ENCODE measurements at regions not wholly inside any gene's neighbourhood (a gene's known extent, or its start where the extent isn't known, plus 50 kb on each side); places are given as distances from the start of the nearest gene placed in this dataset.

DNA sequence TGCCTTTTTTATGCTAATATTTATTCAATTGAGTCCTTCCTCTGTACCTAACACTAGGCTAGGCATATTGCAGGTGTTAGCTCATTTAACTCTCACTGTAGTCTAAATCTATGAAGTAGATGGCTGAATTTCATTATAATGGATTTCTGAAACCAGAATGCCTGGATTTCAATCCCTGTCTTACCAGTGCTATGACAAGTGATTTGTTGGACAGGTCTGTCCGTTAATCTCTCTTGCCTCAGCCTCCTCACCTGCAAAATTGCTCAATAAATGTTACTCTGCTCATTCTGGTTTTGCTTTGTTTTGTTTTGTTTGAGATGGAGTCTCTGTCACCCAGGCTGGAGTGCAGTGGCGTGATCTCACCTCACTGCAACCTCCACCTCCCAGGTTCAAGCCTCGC, 146.1 kb upstream of the ADGRL2 start:
- intact Hi-C loops (cut with micrococcal nuclease): no loop called here
- Mint-ChIP-seq H3K36me3 (ENCODE audit: low read depth) (no peaks in the 10 kb centered on the region), H3K4me1 (ENCODE audit: low read depth) (no peaks in the 10 kb centered on the region), H3K27ac (no peak overlapping the region), H3K27me3 (ENCODE audit: low read depth) (no peaks in the 10 kb centered on the region), H3K4me3 (no peak overlapping the region), H3K9me3 (peaks cover 5% of the 10 kb centered on the region)
- no peak for DNase-seq
- CTCF ChIA-PET: no interaction called here

GRCh38 chr1:81654147-81654546, 146.6 kb upstream of the ADGRL2 start:
- Mint-ChIP-seq H3K4me1 (ENCODE audit: low read depth) (no peaks in the 10 kb centered on the region), H3K36me3 (ENCODE audit: low read depth) (no peaks in the 10 kb centered on the region), H3K4me3 (no peak overlapping the region), H3K27me3 (ENCODE audit: low read depth) (no peaks in the 10 kb centered on the region), H3K27ac (no peak overlapping the region), H3K9me3 (peaks cover 5% of the 10 kb centered on the region)
- DNase-seq: no peak
- intact Hi-C loops (cut with micrococcal nuclease): no loop called here
- CTCF ChIA-PET: no interaction called here

GRCh38 chr1:81650776-81651175, 150.0 kb upstream of the ADGRL2 start:
- Mint-ChIP-seq H3K4me3 (no peak overlapping the region), H3K9me3 (peaks cover 5% of the 10 kb centered on the region), H3K36me3 (ENCODE audit: low read depth) (no peaks in the 10 kb centered on the region), H3K27me3 (ENCODE audit: low read depth) (no peaks in the 10 kb centered on the region), H3K4me1 (ENCODE audit: low read depth) (no peaks in the 10 kb centered on the region), H3K27ac (no peak overlapping the region)
- DNase-seq: no peak
- CTCF ChIA-PET: no interaction called here
- intact Hi-C loops (cut with micrococcal nuclease): no loop called here

DNA sequence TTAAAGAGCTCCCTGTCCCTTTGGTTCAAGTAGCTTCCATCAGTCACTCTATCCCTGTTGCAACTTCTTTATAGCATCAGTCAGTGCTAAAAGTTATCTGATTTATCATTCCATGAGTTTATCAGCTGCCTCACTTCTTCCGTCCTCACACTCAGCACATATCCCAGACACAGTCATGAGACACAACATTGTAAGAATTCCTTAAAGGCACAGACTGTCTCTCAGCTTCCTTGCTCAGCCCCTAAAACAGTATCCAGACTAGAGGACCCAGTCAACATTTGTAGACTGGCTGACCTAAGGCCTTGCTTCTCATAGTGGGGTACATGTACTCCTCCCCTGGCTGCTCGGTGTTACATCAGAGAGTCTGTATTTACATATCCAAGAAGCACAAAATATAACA, 164.9 kb upstream of the ADGRL2 start:
- intact Hi-C loops (cut with micrococcal nuclease): no loop called here
- H3K36me3 Mint-ChIP-seq (ENCODE audit: low read depth): no peaks in the 10 kb centered on the region
- CTCF ChIA-PET: interaction anchor here (0.5 kb wide), 1 partner anchor 690 kb away, joined by 3 read pairs; no protein-coding TSS in a partner anchor
- H3K4me1 Mint-ChIP-seq (ENCODE audit: low read depth): no peaks in the 10 kb centered on the region
- H3K27me3 Mint-ChIP-seq (ENCODE audit: low read depth): no peaks in the 10 kb centered on the region
- peaks cover 6% of the 10 kb centered on the region for H3K9me3 Mint-ChIP-seq
- no peak for DNase-seq
- no peak overlapping the region for H3K4me3 Mint-ChIP-seq
- no peak overlapping the region for H3K27ac Mint-ChIP-seq

DNA sequence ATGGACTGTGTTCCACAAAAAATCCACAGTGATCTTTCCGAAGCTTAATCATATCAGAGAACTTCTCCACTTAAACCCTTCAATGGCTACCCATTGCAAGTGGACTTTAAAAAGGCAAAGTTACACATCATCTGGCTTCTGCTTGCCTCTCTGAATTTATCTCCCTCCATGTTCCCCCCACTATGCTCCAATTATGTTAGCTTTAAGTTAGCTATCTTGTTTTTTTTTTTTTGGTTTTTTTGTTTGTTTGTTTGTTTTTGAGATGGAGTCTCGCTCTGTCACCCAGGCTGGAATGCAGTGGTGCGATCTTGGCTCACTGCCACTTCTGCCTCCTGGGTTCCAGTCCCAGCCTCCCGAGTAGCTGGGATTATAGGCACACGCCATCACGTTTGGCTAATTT, 166.4 kb upstream of the ADGRL2 start:
- H3K36me3 Mint-ChIP-seq (ENCODE audit: low read depth): no peaks in the 10 kb centered on the region
- intact Hi-C loops (cut with micrococcal nuclease): no loop called here
- DNase-seq: no peak
- no peaks in the 10 kb centered on the region for H3K4me1 Mint-ChIP-seq (ENCODE audit: low read depth)
- no peaks in the 10 kb centered on the region for H3K27me3 Mint-ChIP-seq (ENCODE audit: low read depth)
- H3K27ac Mint-ChIP-seq: no peak overlapping the region
- peaks cover 6% of the 10 kb centered on the region for H3K9me3 Mint-ChIP-seq
- H3K4me3 Mint-ChIP-seq: no peak overlapping the region
- CTCF ChIA-PET: no interaction called here

DNA sequence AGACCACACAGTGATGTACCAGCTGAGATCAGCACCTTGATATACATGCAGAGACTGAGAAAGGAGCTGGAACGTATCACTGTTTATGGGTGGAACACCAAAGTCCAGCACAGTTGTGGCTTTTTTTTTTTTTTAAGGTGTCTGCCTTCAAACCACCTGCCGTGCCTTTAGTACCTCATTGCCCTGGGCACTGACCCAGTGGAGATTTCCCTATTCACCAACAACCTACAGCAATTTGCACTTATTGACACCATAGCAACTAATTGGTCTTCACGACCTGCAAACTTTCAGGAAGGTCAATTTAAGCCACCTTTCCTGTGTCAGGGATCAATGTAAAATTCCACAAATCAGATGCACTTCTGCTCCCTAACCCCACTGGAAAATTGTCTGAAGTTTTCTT, 181.6 kb upstream of the ADGRL2 start:
- H3K4me1 Mint-ChIP-seq (ENCODE audit: low read depth): no peaks in the 10 kb centered on the region
- DNase-seq: no peak
- no peak overlapping the region for H3K27ac Mint-ChIP-seq
- H3K27me3 Mint-ChIP-seq (ENCODE audit: low read depth): peaks cover 5% of the 10 kb centered on the region
- no peak overlapping the region for H3K4me3 Mint-ChIP-seq
- CTCF ChIA-PET: no interaction called here
- intact Hi-C loops (cut with micrococcal nuclease): no loop called here
- H3K9me3 Mint-ChIP-seq: peaks cover 7% of the 10 kb centered on the region
- no peaks in the 10 kb centered on the region for H3K36me3 Mint-ChIP-seq (ENCODE audit: low read depth)

GRCh38 chr1:81618376-81618775, 182.4 kb upstream of the ADGRL2 start:
- DNase-seq: no peak
- Mint-ChIP-seq H3K36me3 (ENCODE audit: low read depth) (no peaks in the 10 kb centered on the region), H3K27ac (no peak overlapping the region), H3K9me3 (peaks cover 7% of the 10 kb centered on the region), H3K4me1 (ENCODE audit: low read depth) (no peaks in the 10 kb centered on the region), H3K27me3 (ENCODE audit: low read depth) (peaks cover 3% of the 10 kb centered on the region), H3K4me3 (no peak overlapping the region)
- CTCF ChIA-PET: interaction anchor here (0.5 kb wide), 1 partner anchor 74 kb away, joined by 8 read pairs; no protein-coding TSS in a partner anchor
- intact Hi-C loops (cut with micrococcal nuclease): no loop called here

DNA sequence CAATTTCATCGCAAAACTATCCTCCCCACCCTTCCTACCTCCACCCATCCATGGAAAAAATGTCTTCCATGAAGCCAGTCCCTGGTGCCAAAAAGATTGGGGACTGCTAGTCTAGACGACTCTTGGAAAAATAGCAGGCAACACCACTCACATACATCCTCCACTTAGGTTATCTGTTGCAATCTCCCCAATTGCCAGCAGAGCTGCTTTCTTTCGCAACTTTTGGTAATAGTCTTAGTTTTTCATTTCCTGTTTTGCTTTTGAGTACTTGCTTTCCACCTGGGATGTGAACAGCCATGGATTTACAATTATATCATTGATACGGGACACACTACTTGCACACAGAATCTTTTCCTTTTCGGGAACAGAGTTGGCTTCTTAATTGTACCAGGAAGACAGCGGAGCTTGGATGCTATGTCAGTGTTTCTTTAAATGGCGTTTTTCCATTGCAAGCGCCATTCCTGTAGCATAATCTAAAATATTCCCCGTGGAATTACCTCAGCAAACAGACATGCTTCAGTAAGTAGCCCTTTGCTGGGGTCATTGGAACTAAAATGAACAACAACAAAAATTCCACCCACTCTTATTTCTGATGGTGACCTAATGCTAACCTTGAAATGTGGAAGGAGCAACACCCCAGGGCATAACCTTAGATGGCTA, 183.3 kb upstream of the ADGRL2 start:
- no peak for DNase-seq
- H3K9me3 Mint-ChIP-seq: peaks cover 7% of the 10 kb centered on the region
- no peaks in the 10 kb centered on the region for H3K27me3 Mint-ChIP-seq (ENCODE audit: low read depth)
- no peak overlapping the region for H3K4me3 Mint-ChIP-seq
- no peaks in the 10 kb centered on the region for H3K36me3 Mint-ChIP-seq (ENCODE audit: low read depth)
- no peak overlapping the region for H3K27ac Mint-ChIP-seq
- intact Hi-C loops (cut with micrococcal nuclease): no loop called here
- H3K4me1 Mint-ChIP-seq (ENCODE audit: low read depth): no peaks in the 10 kb centered on the region
- CTCF ChIA-PET: no interaction called here

DNA sequence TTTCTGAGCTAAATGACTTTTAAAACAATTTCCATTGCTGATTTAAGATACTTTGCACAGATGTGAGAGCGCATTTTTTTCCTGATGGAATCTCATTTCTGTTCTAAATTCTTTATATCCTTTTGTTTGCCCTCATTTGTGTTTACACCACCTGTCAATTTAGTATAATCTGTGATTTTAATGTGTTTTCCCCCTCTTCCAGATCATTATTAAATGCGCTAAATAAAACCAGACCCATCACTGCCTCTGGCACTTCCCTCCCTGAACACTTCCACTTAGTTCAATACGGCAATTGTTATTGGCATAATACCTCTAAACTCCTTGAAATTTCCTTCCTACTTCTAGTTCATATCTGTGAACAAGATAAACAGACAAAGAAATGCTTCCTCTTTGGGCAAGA, 186.9 kb upstream of the ADGRL2 start:
- Mint-ChIP-seq H3K27ac (no peak overlapping the region), H3K9me3 (peaks cover 7% of the 10 kb centered on the region), H3K27me3 (ENCODE audit: low read depth) (no peaks in the 10 kb centered on the region), H3K36me3 (ENCODE audit: low read depth) (no peaks in the 10 kb centered on the region), H3K4me1 (ENCODE audit: low read depth) (no peaks in the 10 kb centered on the region), H3K4me3 (no peak overlapping the region)
- DNase-seq: no peak
- CTCF ChIA-PET: no interaction called here
- intact Hi-C loops (cut with micrococcal nuclease): no loop called here

DNA sequence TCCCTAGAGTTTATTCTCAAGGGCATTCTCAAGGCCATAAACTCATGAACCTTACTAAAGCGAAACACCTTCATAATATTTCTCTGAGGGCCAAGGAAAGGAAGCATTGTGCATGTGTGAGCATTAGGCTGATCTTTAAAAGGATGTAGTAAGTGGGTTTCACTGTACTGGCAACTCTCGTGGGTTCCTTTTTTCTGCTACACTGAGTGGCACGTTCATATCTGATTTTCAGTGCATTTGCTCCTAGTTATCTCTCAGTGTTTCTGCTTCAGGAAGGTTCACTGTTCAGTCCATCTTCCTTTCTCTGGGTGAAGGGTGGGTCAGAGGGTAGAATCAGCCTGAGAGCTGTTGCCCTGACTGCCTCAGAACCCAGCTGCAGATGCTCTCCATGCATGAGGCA, 192.8 kb upstream of the ADGRL2 start:
- H3K36me3 Mint-ChIP-seq (ENCODE audit: low read depth): no peaks in the 10 kb centered on the region
- intact Hi-C loops (cut with micrococcal nuclease): no loop called here
- no peaks in the 10 kb centered on the region for H3K27me3 Mint-ChIP-seq (ENCODE audit: low read depth)
- H3K4me3 Mint-ChIP-seq: no peak overlapping the region
- H3K27ac Mint-ChIP-seq: no peak overlapping the region
- DNase-seq: no peak
- CTCF ChIA-PET: no interaction called here
- no peaks in the 10 kb centered on the region for H3K9me3 Mint-ChIP-seq
- no peaks in the 10 kb centered on the region for H3K4me1 Mint-ChIP-seq (ENCODE audit: low read depth)

- no peak for DNase-seq
- no peaks in the 10 kb centered on the region for H3K36me3 Mint-ChIP-seq (ENCODE audit: low read depth)
- CTCF ChIA-PET: no interaction called here
- H3K9me3 Mint-ChIP-seq: no peaks in the 10 kb centered on the region
- intact Hi-C loops (cut with micrococcal nuclease): no loop called here
- no peaks in the 10 kb centered on the region for H3K27me3 Mint-ChIP-seq (ENCODE audit: low read depth)
- H3K27ac Mint-ChIP-seq: no peak overlapping the region
- no peaks in the 10 kb centered on the region for H3K4me1 Mint-ChIP-seq (ENCODE audit: low read depth)
- no peak overlapping the region for H3K4me3 Mint-ChIP-seq
Observed at GRCh38 chr1:81607086-81607485, 193.6 kb upstream of the ADGRL2 start.

DNA sequence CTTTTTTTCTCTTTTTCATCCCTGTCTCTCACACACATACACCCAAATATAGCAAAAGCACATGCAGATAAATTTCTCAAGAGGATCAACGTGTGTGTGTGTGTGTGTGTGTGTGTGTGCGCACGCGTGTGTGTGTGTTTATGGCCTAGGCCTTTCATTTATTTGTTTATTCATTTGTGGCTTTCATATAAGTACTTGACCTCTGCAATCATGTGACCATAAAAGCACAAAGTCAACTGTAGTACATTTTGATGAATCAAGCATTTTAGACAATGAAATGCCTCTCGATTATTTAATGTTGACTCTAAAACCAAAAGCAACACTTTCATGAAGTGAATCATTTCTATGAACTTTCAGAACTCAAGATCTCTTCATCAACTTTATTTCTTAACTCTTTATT, 194.1 kb upstream of the ADGRL2 start:
- Mint-ChIP-seq H3K27ac (no peak overlapping the region), H3K9me3 (no peaks in the 10 kb centered on the region), H3K4me1 (ENCODE audit: low read depth) (no peaks in the 10 kb centered on the region), H3K27me3 (ENCODE audit: low read depth) (no peaks in the 10 kb centered on the region), H3K4me3 (no peak overlapping the region), H3K36me3 (ENCODE audit: low read depth) (no peaks in the 10 kb centered on the region)
- CTCF ChIA-PET: no interaction called here
- no peak for DNase-seq
- intact Hi-C loops (cut with micrococcal nuclease): no loop called here

GRCh38 chr1:81605023-81605422, 195.7 kb upstream of the ADGRL2 start:
- H3K36me3 Mint-ChIP-seq (ENCODE audit: low read depth): no peaks in the 10 kb centered on the region
- DNase-seq: no peak
- H3K9me3 Mint-ChIP-seq: no peaks in the 10 kb centered on the region
- H3K4me1 Mint-ChIP-seq (ENCODE audit: low read depth): no peaks in the 10 kb centered on the region
- intact Hi-C loops (cut with micrococcal nuclease): no loop called here
- H3K4me3 Mint-ChIP-seq: no peak overlapping the region
- no peaks in the 10 kb centered on the region for H3K27me3 Mint-ChIP-seq (ENCODE audit: low read depth)
- CTCF ChIA-PET: no interaction called here
- H3K27ac Mint-ChIP-seq: no peak overlapping the region
